Colonic mucosa (tissue), 4 donors: ENCODE measurements at regions not wholly inside any gene's neighbourhood (a gene's known extent, or its start where the extent isn't known, plus 50 kb on each side); places are given as distances from the start of the nearest gene placed in this dataset.

ENCODE experiments used
- DNase-seq: peaks from one replicate; pipeline ENCODE4 v3.0.0-alpha.2; 2020
- H3K27ac ChIP-seq: fragments of 200-600 bp; one replicate; pipeline ENCODE4 v1.8.0; 2021
- H3K27me3 ChIP-seq: fragments of 200-600 bp; one replicate; pipeline ENCODE4 v1.8.0; 2021
- H3K36me3 ChIP-seq: fragments of 200-600 bp; one replicate; pipeline ENCODE4 v1.8.0; 2021
- H3K4me1 ChIP-seq: fragments of 200-600 bp; one replicate; pipeline ENCODE4 v1.8.0; 2021; ENCODE audit warnings: mild to moderate bottlenecking
- H3K4me3 ChIP-seq: fragments of 200-600 bp; one replicate; pipeline ENCODE4 v1.8.0; 2021
- H3K9ac ChIP-seq, 2 donors: one replicate each; pipeline ENCODE4 v1.7.0; 2013; ENCODE audit warnings: control low read depth in 2 of 2, low read depth in 2 of 2, low read length in 2 of 2
- H3K9me3 ChIP-seq: fragments of 200-600 bp; one replicate; pipeline ENCODE4 v1.8.0; 2021
- CTCF ChIP-seq: fragments of 200-600 bp; IDR thresholded peaks from one replicate; pipeline ENCODE4 v1.8.0; 2022; ENCODE audit warnings: antibody characterized with exemption, mild to moderate bottlenecking
- intact Hi-C: fragments of 100-400 bp; cut with DNase I; formaldehyde crosslinking; loops from one replicate; pipeline ENCODE4 v1.14.1; 2022
- donor health status: healthy.
- donor health status: DM: no; HTN: no; CAD: no.
- donor health status: DM: no; HTN: no; CAD: no.

- Histone ChIP-seq H3K36me3 (no peaks in the 10 kb centered on the region), H3K9me3 (no peaks in the 10 kb centered on the region), H3K4me1 (no peaks in the 10 kb centered on the region), H3K27ac (no peak overlapping the region), H3K4me3 (no peak overlapping the region), H3K9ac (no peak overlapping the region), H3K27me3 (no peaks in the 10 kb centered on the region)
- no peak for DNase-seq
- TF ChIP-seq CTCF: no peak
- intact Hi-C loops: no loop called here
These were observed 63.2 kb upstream of the TNIP3 start for GRCh38 chr4:121227341-121227792.

- H3K27ac ChIP-seq: no peak overlapping the region
- no peaks in the 10 kb centered on the region for H3K4me1 ChIP-seq
- TF ChIP-seq CTCF: no peak
- no peak overlapping the region for H3K9ac ChIP-seq
- DNase-seq: no peak
- no peaks in the 10 kb centered on the region for H3K9me3 ChIP-seq
- intact Hi-C loops: no loop called here
- no peaks in the 10 kb centered on the region for H3K36me3 ChIP-seq
- no peak overlapping the region for H3K4me3 ChIP-seq
- no peaks in the 10 kb centered on the region for H3K27me3 ChIP-seq
These were observed 62.2 kb upstream of the TNIP3 start for GRCh38 chr4:121226362-121226761.

- DNase-seq: no peak
- Histone ChIP-seq H3K9ac (no peak overlapping the region), H3K9me3 (no peaks in the 10 kb centered on the region), H3K27me3 (no peaks in the 10 kb centered on the region), H3K4me1 (no peaks in the 10 kb centered on the region), H3K36me3 (no peaks in the 10 kb centered on the region), H3K4me3 (no peak overlapping the region), H3K27ac (no peak overlapping the region)
- TF ChIP-seq CTCF: no peak
- intact Hi-C loops: no loop called here
These were observed 57.5 kb upstream of the TNIP3 start for GRCh38 chr4:121221608-121222007.

- no peak for DNase-seq
- Histone ChIP-seq H3K9me3 (no peaks in the 10 kb centered on the region), H3K4me1 (no peaks in the 10 kb centered on the region), H3K27me3 (no peaks in the 10 kb centered on the region), H3K36me3 (no peaks in the 10 kb centered on the region), H3K4me3 (no peak overlapping the region), H3K9ac (no peak overlapping the region), H3K27ac (no peak overlapping the region)
- TF ChIP-seq CTCF: no peak
- intact Hi-C loops: no loop called here
These were observed 57.1 kb upstream of the TNIP3 start for GRCh38 chr4:121221201-121221600.

- no peak for DNase-seq
- no peak overlapping the region for H3K4me3 ChIP-seq
- no peaks in the 10 kb centered on the region for H3K36me3 ChIP-seq
- H3K9ac ChIP-seq: no peak overlapping the region
- no peaks in the 10 kb centered on the region for H3K27me3 ChIP-seq
- H3K27ac ChIP-seq: no peak overlapping the region
- intact Hi-C loops: no loop called here
- no peaks in the 10 kb centered on the region for H3K4me1 ChIP-seq
- H3K9me3 ChIP-seq: no peaks in the 10 kb centered on the region
- no peak for TF ChIP-seq CTCF
These were observed 56.6 kb upstream of the TNIP3 start for GRCh38 chr4:121220698-121221097.

GRCh38 chr4:121219227-121219626 lies 55.1 kb upstream of the TNIP3 start:
- no peaks in the 10 kb centered on the region for H3K27me3 ChIP-seq
- DNase-seq: no peak
- H3K27ac ChIP-seq: no peak overlapping the region
- H3K4me3 ChIP-seq: no peak overlapping the region
- no peak for TF ChIP-seq CTCF
- intact Hi-C loops: no loop called here
- H3K36me3 ChIP-seq: no peaks in the 10 kb centered on the region
- H3K9ac ChIP-seq: no peak overlapping the region
- no peaks in the 10 kb centered on the region for H3K9me3 ChIP-seq
- no peaks in the 10 kb centered on the region for H3K4me1 ChIP-seq
